Esophagus squamous epithelium (tissue), 4 donors: ENCODE measurements at regions not wholly inside any gene's neighbourhood (a gene's known extent, or its start where the extent isn't known, plus 50 kb on each side); places are given as distances from the start of the nearest gene placed in this dataset.

ENCODE experiments used
- CTCF ChIP-seq, 6 experiments: fragments of 450-650 bp in 4 of 6; fragments of 200-600 bp in 2 of 6; sonication (generic) in 2 of 6; IDR thresholded peaks; one replicate each; pipeline ENCODE4 v1.5.1; 2016 to 2019; ENCODE audit warnings: antibody characterized with exemption in 6 of 6, mild to moderate bottlenecking in 4 of 6, moderate library complexity in 4 of 6
- POLR2A ChIP-seq, 4 donors: fragments of 450-650 bp; IDR thresholded peaks; one replicate each; pipeline ENCODE4 v1.6.1; 2017; ENCODE audit warnings: antibody characterized with exemption in 4 of 4, mild to moderate bottlenecking in 4 of 4, moderate library complexity in 3 of 4

- TF ChIP-seq CTCF (IDR thresholded peaks at IDR 0.05): no peak
- no peak for TF ChIP-seq POLR2A (IDR thresholded peaks at IDR 0.05)
Measured at GRCh38 chr21:15197696-15198095, 132.9 kb upstream of the NRIP1 start.
